ENCODE measurements at regions not wholly inside any gene's neighbourhood (a gene's known extent, or its start where the extent isn't known, plus 50 kb on each side); places are given as distances from the start of the nearest gene placed in this dataset.
"Not testable (repeated sequence)": the region's sequence is repeated elsewhere in the genome, so short reads cannot be mapped to it uniquely, and the experiment has no call there.

GRCh38 chr6:56732517-56732916 lies 89.8 kb upstream of the DST start:
- no peak for TF ChIP-seq CTCF (IDR thresholded peaks at IDR 0.05)
- H3K4me1 Mint-ChIP-seq (ENCODE audit: low read depth) = no peaks in the 10 kb centered on the region
- H3K9me3 ChIP-seq (ENCODE audit: control insufficient read depth in 1 of 2, insufficient read depth in 1 of 2, low read length in 2 of 2) = no peaks in the 10 kb centered on the region
- POLR2A ChIA-PET = no interaction called here
- no peaks in the 10 kb centered on the region for H3K27me3 ChIP-seq (ENCODE audit: control insufficient read depth in 1 of 2, insufficient read depth in 2 of 2, low read length in 2 of 2)
- ATAC-seq (ENCODE audit: poor library complexity) (no peak), DNase-seq (no peak)
- intact Hi-C loops (cut with DNase I, micrococcal nuclease) = no loop called here
- no peaks in the 10 kb centered on the region for H3K4me1 ChIP-seq (ENCODE audit: insufficient read depth, low read length)
- no peaks in the 10 kb centered on the region for H3K36me3 Mint-ChIP-seq (ENCODE audit: low read depth)
- no peak overlapping the region for H3K27ac Mint-ChIP-seq
- H3K4me3 ChIP-seq (ENCODE audit: low read length) = no peak overlapping the region
- H3K27ac ChIP-seq (ENCODE audit: low read depth in 1 of 2, low read length in 2 of 2) = no peak overlapping the region
- H3K36me3 ChIP-seq (ENCODE audit: insufficient read depth, low read length) = no peaks in the 10 kb centered on the region
- no peaks in the 10 kb centered on the region for H3K9me3 Mint-ChIP-seq
- no peaks in the 10 kb centered on the region for H3K27me3 Mint-ChIP-seq
- CTCF ChIA-PET = no interaction called here
- H3K4me3 Mint-ChIP-seq = no peak overlapping the region

- H3K4me3 Mint-ChIP-seq = no peak overlapping the region
- no peaks in the 10 kb centered on the region for H3K36me3 Mint-ChIP-seq (ENCODE audit: low read depth)
- intact Hi-C loops (cut with DNase I, micrococcal nuclease) = no loop called here
- Histone ChIP-seq H3K27ac (ENCODE audit: low read depth in 1 of 2, low read length in 2 of 2) (no peak overlapping the region), H3K4me3 (ENCODE audit: low read length) (no peak overlapping the region), H3K27me3 (ENCODE audit: control insufficient read depth in 1 of 2, insufficient read depth in 2 of 2, low read length in 2 of 2) (no peaks in the 10 kb centered on the region), H3K4me1 (ENCODE audit: insufficient read depth, low read length) (no peaks in the 10 kb centered on the region), H3K36me3 (ENCODE audit: insufficient read depth, low read length) (no peaks in the 10 kb centered on the region), H3K9me3 (ENCODE audit: control insufficient read depth in 1 of 2, insufficient read depth in 1 of 2, low read length in 2 of 2) (no peaks in the 10 kb centered on the region)
- H3K9me3 Mint-ChIP-seq = no peaks in the 10 kb centered on the region
- DNase-seq = no peak
- CTCF ChIA-PET = no interaction called here
- POLR2A ChIA-PET = no interaction called here
- H3K4me1 Mint-ChIP-seq (ENCODE audit: low read depth) = no peaks in the 10 kb centered on the region
- H3K27me3 Mint-ChIP-seq = no peaks in the 10 kb centered on the region
- no peak for TF ChIP-seq CTCF (IDR thresholded peaks at IDR 0.05)
- ATAC-seq (ENCODE audit: poor library complexity) = no peak
- no peak overlapping the region for H3K27ac Mint-ChIP-seq
Observed at GRCh38 chr6:56730663-56731529, 88.2 kb upstream of the DST start.

- Histone ChIP-seq H3K27me3 (ENCODE audit: control insufficient read depth in 1 of 2, insufficient read depth in 2 of 2, low read length in 2 of 2) (no peaks in the 10 kb centered on the region), H3K4me3 (ENCODE audit: low read length) (no peak overlapping the region), H3K36me3 (ENCODE audit: insufficient read depth, low read length) (no peaks in the 10 kb centered on the region), H3K4me1 (ENCODE audit: insufficient read depth, low read length) (no peaks in the 10 kb centered on the region), H3K27ac (ENCODE audit: low read depth in 1 of 2, low read length in 2 of 2) (no peak overlapping the region), H3K9me3 (ENCODE audit: control insufficient read depth in 1 of 2, insufficient read depth in 1 of 2, low read length in 2 of 2) (no peaks in the 10 kb centered on the region)
- Mint-ChIP-seq H3K4me3 (no peak overlapping the region), H3K27me3 (no peaks in the 10 kb centered on the region), H3K36me3 (ENCODE audit: low read depth) (no peaks in the 10 kb centered on the region), H3K9me3 (no peaks in the 10 kb centered on the region), H3K4me1 (ENCODE audit: low read depth) (no peaks in the 10 kb centered on the region), H3K27ac (no peak overlapping the region)
- ChIA-PET CTCF (no interaction called here), POLR2A (no interaction called here)
- no peak for DNase-seq
- ATAC-seq (ENCODE audit: poor library complexity) = no peak
- intact Hi-C loops (cut with DNase I, micrococcal nuclease) = no loop called here
- no peak for TF ChIP-seq CTCF (IDR thresholded peaks at IDR 0.05)
Observed at GRCh38 chr6:56729719-56730118, 87.0 kb upstream of the DST start.

GRCh38 chr6:56729166-56729565 lies 86.5 kb upstream of the DST start:
- H3K27ac ChIP-seq (ENCODE audit: low read depth in 1 of 2, low read length in 2 of 2); ATAC-seq (ENCODE audit: poor library complexity); POLR2A ChIA-PET; H3K4me3 ChIP-seq (ENCODE audit: low read length); DNase-seq; H3K9me3 Mint-ChIP-seq; H3K36me3 ChIP-seq (ENCODE audit: insufficient read depth, low read length); H3K9me3 ChIP-seq (ENCODE audit: control insufficient read depth in 1 of 2, insufficient read depth in 1 of 2, low read length in 2 of 2); H3K4me3 Mint-ChIP-seq; intact Hi-C loops (cut with DNase I, micrococcal nuclease); H3K4me1 ChIP-seq (ENCODE audit: insufficient read depth, low read length); H3K4me1 Mint-ChIP-seq (ENCODE audit: low read depth); H3K27me3 ChIP-seq (ENCODE audit: control insufficient read depth in 1 of 2, insufficient read depth in 2 of 2, low read length in 2 of 2); H3K27me3 Mint-ChIP-seq; H3K36me3 Mint-ChIP-seq (ENCODE audit: low read depth); H3K27ac Mint-ChIP-seq; CTCF ChIA-PET: not testable (repeated sequence)
